ENCODE measurements at regions not wholly inside any gene's neighbourhood (a gene's known extent, or its start where the extent isn't known, plus 50 kb on each side); places are given as distances from the start of the nearest gene placed in this dataset.

DNA sequence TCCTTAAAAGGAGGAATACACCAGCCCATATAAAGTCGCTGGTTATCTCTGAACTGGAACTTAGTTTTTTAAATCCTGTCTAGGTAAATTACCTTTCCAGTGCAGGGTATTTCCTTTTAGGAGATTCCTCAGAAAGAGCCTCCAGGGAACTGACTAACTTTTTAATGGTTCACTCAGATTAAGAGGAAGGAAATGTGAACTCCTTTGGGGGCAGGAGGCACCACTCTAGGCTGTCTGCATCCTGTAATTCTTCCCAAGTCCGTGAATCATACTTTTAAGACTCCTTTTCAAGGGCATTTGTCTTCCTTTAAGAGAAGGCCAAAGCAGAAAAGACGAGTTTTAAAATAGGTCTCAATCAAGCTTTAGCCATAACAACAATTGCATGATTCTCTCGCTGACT is 871.2 kb upstream of the NR2F2 start (continued):
- TF ChIP-seq, protein P1, sequence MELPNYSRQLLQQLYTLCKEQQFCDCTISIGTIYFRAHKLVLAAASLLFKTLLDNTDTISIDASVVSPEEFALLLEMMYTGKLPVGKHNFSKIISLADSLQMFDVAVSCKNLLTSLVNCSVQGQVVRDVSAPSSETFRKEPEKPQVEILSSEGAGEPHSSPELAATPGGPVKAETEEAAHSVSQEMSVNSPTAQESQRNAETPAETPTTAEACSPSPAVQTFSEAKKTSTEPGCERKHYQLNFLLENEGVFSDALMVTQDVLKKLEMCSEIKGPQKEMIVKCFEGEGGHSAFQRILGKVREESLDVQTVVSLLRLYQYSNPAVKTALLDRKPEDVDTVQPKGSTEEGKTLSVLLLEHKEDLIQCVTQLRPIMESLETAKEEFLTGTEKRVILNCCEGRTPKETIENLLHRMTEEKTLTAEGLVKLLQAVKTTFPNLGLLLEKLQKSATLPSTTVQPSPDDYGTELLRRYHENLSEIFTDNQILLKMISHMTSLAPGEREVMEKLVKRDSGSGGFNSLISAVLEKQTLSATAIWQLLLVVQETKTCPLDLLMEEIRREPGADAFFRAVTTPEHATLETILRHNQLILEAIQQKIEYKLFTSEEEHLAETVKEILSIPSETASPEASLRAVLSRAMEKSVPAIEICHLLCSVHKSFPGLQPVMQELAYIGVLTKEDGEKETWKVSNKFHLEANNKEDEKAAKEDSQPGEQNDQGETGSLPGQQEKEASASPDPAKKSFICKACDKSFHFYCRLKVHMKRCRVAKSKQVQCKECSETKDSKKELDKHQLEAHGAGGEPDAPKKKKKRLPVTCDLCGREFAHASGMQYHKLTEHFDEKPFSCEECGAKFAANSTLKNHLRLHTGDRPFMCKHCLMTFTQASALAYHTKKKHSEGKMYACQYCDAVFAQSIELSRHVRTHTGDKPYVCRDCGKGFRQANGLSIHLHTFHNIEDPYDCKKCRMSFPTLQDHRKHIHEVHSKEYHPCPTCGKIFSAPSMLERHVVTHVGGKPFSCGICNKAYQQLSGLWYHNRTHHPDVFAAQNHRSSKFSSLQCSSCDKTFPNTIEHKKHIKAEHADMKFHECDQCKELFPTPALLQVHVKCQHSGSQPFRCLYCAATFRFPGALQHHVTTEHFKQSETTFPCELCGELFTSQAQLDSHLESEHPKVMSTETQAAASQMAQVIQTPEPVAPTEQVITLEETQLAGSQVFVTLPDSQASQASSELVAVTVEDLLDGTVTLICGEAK (IDR thresholded peaks at IDR 0.05), result no peak
- TF ChIP-seq, protein P1 (CRISPR knock-in tag; IDR thresholded peaks at IDR 0.05), result no peak
- TF ChIP-seq XRCC5 (optimal IDR thresholded peaks at IDR 0.05; ENCODE audit: low read length) (no peak), TP53 (CRISPR knock-in tag; conservative IDR thresholded peaks at IDR 0.05) (no peak)
- TF ChIP-seq, protein P2, sequence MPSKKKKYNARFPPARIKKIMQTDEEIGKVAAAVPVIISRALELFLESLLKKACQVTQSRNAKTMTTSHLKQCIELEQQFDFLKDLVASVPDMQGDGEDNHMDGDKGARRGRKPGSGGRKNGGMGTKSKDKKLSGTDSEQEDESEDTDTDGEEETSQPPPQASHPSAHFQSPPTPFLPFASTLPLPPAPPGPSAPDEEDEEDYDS (CRISPR knock-in tag; IDR thresholded peaks at IDR 0.05), result no peak
